Endothelial cell of umbilical vein (primary cell): ENCODE measurements at regions not wholly inside any gene's neighbourhood (a gene's known extent, or its start where the extent isn't known, plus 50 kb on each side); places are given as distances from the start of the nearest gene placed in this dataset.

Experiments used
- BruUV-seq: library from RNA; stranded (reverse); fragments of 400-500 nt; replicated peaks from 2 replicates; lab custom pipeline; 2021; lab: Mats Ljungman, UMichigan
- CTCF ChIA-PET: fragments of 300-600, 350-600 bp; sonication (Branson Sonifier 250); formaldehyde crosslinking; loops from one replicate; lab custom pipeline; 2021; ENCODE audit warnings: antibody characterized with exemption, inconsistent platforms; lab: Charles Lee
- POLR2A ChIA-PET: fragments of 300-600, 350-600 bp; sonication (Branson Sonifier 250); formaldehyde crosslinking; loops from one replicate; lab custom pipeline; 2021; ENCODE audit warnings: antibody characterized with exemption, inconsistent platforms; lab: Charles Lee
- DNase-seq: peaks from one replicate; pipeline ENCODE4 v3.0.0-alpha.2; 2011; ENCODE audit warnings: low read depth, low spot score
- FAIRE-seq: peaks from 2 replicates; lab custom pipeline; 2011; peaks lifted over from hg19 to GRCh38; lab: Jason Lieb, UNC
- H2AFZ ChIP-seq: 2 replicates; pipeline ENCODE4 v1.6.0; 2012; ENCODE audit warnings: low read depth, low read length, control low read depth, inconsistent platforms
- H3K27ac ChIP-seq: 2 replicates; pipeline ENCODE4 v1.5.1; 2011; ENCODE audit warnings: low read depth, mild to moderate bottlenecking, control low read depth, low read length, moderate library complexity; ENCODE audit not compliant: insufficient read depth
- H3K27me3 ChIP-seq, 2 experiments: 2 replicates each; pipeline versions ENCODE4 v1.6.0 to v1.6.1; 2011; ENCODE audit warnings: low read length in 2 of 2, mixed read lengths in 1 of 2; ENCODE audit not compliant: control insufficient read depth in 2 of 2, insufficient read depth in 2 of 2
- H3K36me3 ChIP-seq, 2 experiments: 2 replicates in 1 of 2; 3 replicates in 1 of 2; pipeline ENCODE4 v1.5.1; 2011; ENCODE audit warnings: low read length in 2 of 2, mild to moderate bottlenecking in 1 of 2, moderate library complexity in 1 of 2; ENCODE audit not compliant: control insufficient read depth in 2 of 2, insufficient read depth in 2 of 2; ENCODE audit errors: extremely low read depth in 1 of 2
- H3K4me1 ChIP-seq: 3 replicates; pipeline ENCODE4 v1.5.1; 2011; ENCODE audit warnings: mild to moderate bottlenecking, low read length; ENCODE audit not compliant: control insufficient read depth, insufficient read depth; ENCODE audit errors: extremely low read depth
- H3K4me2 ChIP-seq: 2 replicates; pipeline ENCODE4 v1.6.1; 2011; ENCODE audit warnings: low read length, control low read depth, mixed read lengths; ENCODE audit not compliant: insufficient read depth
- H3K4me3 ChIP-seq, 3 experiments: fragments of 200-600 bp in 1 of 3; sonication (generic), shearing (Covaris generic) in 1 of 3; replicated peaks in 1 of 3; 2 replicates each; pipeline ENCODE4 v1.5.1; 2011 to 2016; ENCODE audit warnings: control low read depth in 3 of 3, low read length in 3 of 3, mild to moderate bottlenecking in 2 of 3, inconsistent platforms in 1 of 3, low read depth in 1 of 3, moderate library complexity in 1 of 3; ENCODE audit not compliant: insufficient read depth in 1 of 3
- H3K79me2 ChIP-seq: 2 replicates; pipeline ENCODE4 v1.6.0; 2012; ENCODE audit warnings: low read length, inconsistent platforms; ENCODE audit not compliant: control insufficient read depth, insufficient read depth
- H3K9ac ChIP-seq: replicated peaks from 2 replicates; pipeline ENCODE3; 2011; ENCODE audit warnings: low read length, control low read depth; ENCODE audit not compliant: insufficient read depth; ENCODE audit errors: extremely low read depth
- H3K9me1 ChIP-seq: replicated peaks from 3 replicates; pipeline ENCODE4 v1.6.0; 2011; ENCODE audit warnings: mild to moderate bottlenecking, low read length; ENCODE audit not compliant: control insufficient read depth, insufficient read depth; ENCODE audit errors: extremely low read depth
- H3K9me3 ChIP-seq: replicated peaks from 2 replicates; pipeline ENCODE4 v1.5.1; 2012; ENCODE audit warnings: low read length, inconsistent platforms; ENCODE audit not compliant: control insufficient read depth, insufficient read depth
- H4K20me1 ChIP-seq: replicated peaks from 2 replicates; pipeline ENCODE3; 2011; ENCODE audit warnings: mild to moderate bottlenecking, low read length; ENCODE audit not compliant: control insufficient read depth, insufficient read depth; ENCODE audit errors: extremely low read depth
- EZH2 ChIP-seq: IDR thresholded peaks from 2 replicates; pipeline ENCODE4 v1.6.1; 2012; ENCODE audit warnings: borderline replicate concordance, low read depth, mild to moderate bottlenecking, moderate library complexity, low read length, inconsistent platforms; ENCODE audit not compliant: severe bottlenecking
- FOS ChIP-seq: IDR thresholded peaks from 2 replicates; pipeline ENCODE4 v1.6.1; 2011; ENCODE audit warnings: mild to moderate bottlenecking, low read length, moderate library complexity, borderline replicate concordance; ENCODE audit not compliant: insufficient read depth
- GATA2 ChIP-seq: IDR thresholded peaks from 2 replicates; pipeline ENCODE4 v1.7.0; 2011; ENCODE audit warnings: low read depth, mild to moderate bottlenecking, moderate library complexity, mixed read lengths, low read length; ENCODE audit not compliant: insufficient read length, insufficient read depth
- JUN ChIP-seq: IDR thresholded peaks from 2 replicates; pipeline ENCODE4 v1.6.1; 2011; ENCODE audit warnings: borderline replicate concordance, low read depth; ENCODE audit not compliant: insufficient read length, insufficient read depth
- MAX ChIP-seq: IDR thresholded peaks from 2 replicates; pipeline ENCODE4 v1.6.1; 2011; ENCODE audit not compliant: insufficient read depth, insufficient read length
- MYC ChIP-seq: IDR thresholded peaks from one replicate; pipeline ENCODE4 v1.6.1; 2011; ENCODE audit warnings: mild to moderate bottlenecking, low read depth, low read length
- POLR2A ChIP-seq: IDR thresholded peaks from 2 replicates; pipeline ENCODE4 v1.6.1; 2012; ENCODE audit warnings: low read depth, mild to moderate bottlenecking, control low read depth, low read length
- POLR2AphosphoS5 ChIP-seq: IDR thresholded peaks from 2 replicates; pipeline ENCODE4 v1.6.1; 2012; ENCODE audit warnings: low read depth, mild to moderate bottlenecking, control low read depth, low read length, moderate library complexity; ENCODE audit not compliant: insufficient read depth
- dilution Hi-C: fragments of 300-500 bp; cut with MboI; formaldehyde crosslinking; loops from one replicate; pipeline ENCODE4 v1.15.0; 2019; ENCODE audit warnings: low sequenced_read_pairs; ENCODE audit not compliant: extremely low pct_ligation_motif_present
- intact Hi-C: fragments of 100-400 bp; cut with micrococcal nuclease; formaldehyde crosslinking; loops from one replicate; pipeline ENCODE4 v1.10.0; 2022
- TF ChIP-seq, protein P1 (sequence below), 2 donors: IDR thresholded peaks; 1 replicate in 1 of 2; 2 replicates in 1 of 2; pipeline ENCODE4 v1.5.1; 2011; ENCODE audit warnings: low read length in 2 of 2, mild to moderate bottlenecking in 2 of 2, moderate library complexity in 2 of 2, control low read depth in 1 of 2, inconsistent platforms in 1 of 2, low read depth in 1 of 2; ENCODE audit not compliant: insufficient read depth in 1 of 2; ENCODE audit errors: extremely low read depth in 1 of 2

DNA sequence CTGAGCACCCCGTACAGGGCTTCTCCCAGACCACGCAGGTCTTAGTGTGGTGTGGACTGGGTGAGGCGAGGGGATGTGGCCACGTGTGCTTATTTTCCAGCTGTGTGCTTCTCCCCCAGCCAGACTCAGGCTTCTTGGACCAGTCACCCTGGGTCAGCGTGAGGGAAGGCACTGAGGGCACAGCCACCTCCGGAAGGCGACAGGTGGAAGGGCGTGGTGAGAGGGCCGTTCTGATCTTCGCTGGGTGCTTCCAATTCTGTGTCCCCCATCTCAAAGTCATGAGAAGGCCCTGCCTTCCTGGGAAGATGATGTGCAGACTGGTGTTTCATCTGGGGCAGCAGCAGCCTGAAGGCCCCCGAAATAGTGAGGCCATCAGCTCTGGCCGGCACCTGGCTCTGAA is 169.7 kb upstream of the MYCN start:
- H3K9me3 ChIP-seq: no peaks in the 10 kb centered on the region
- DNase-seq: no peak
- H3K27me3 ChIP-seq: peaks cover 0 to under 1% of the 10 kb centered on the region in 2 experiments
- no peak overlapping the region for H3K4me3 ChIP-seq
- H3K4me1 ChIP-seq: no peaks in the 10 kb centered on the region
- TF ChIP-seq POLR2AphosphoS5 (no peak), FOS (no peak), MYC (no peak), JUN (no peak), POLR2A (no peak), GATA2 (no peak), EZH2 (no peak), MAX (no peak)
- TF ChIP-seq, protein P1, sequence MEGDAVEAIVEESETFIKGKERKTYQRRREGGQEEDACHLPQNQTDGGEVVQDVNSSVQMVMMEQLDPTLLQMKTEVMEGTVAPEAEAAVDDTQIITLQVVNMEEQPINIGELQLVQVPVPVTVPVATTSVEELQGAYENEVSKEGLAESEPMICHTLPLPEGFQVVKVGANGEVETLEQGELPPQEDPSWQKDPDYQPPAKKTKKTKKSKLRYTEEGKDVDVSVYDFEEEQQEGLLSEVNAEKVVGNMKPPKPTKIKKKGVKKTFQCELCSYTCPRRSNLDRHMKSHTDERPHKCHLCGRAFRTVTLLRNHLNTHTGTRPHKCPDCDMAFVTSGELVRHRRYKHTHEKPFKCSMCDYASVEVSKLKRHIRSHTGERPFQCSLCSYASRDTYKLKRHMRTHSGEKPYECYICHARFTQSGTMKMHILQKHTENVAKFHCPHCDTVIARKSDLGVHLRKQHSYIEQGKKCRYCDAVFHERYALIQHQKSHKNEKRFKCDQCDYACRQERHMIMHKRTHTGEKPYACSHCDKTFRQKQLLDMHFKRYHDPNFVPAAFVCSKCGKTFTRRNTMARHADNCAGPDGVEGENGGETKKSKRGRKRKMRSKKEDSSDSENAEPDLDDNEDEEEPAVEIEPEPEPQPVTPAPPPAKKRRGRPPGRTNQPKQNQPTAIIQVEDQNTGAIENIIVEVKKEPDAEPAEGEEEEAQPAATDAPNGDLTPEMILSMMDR (IDR thresholded peaks at IDR 0.05; ENCODE audit: extremely low read depth in 1 of 2, insufficient read depth in 1 of 2, low read depth in 1 of 2, low read length in 2 of 2): no peak
- no peak overlapping the region for H3K4me2 ChIP-seq
- POLR2A ChIA-PET: no interaction called here
- no peaks in the 10 kb centered on the region for H3K36me3 ChIP-seq
- intact Hi-C loops (no loop called here), dilution Hi-C loops (no loop called here)
- no peaks in the 10 kb centered on the region for H3K9me1 ChIP-seq
- FAIRE-seq: no peak
- CTCF ChIA-PET: no interaction called here
- no peaks in the 10 kb centered on the region for H3K79me2 ChIP-seq
- BruUV-seq: no TSS peak
- H4K20me1 ChIP-seq: no peaks in the 10 kb centered on the region
- H2AFZ ChIP-seq: no peak overlapping the region
- H3K27ac ChIP-seq: no peak overlapping the region
- H3K9ac ChIP-seq: no peak overlapping the region
